Neural progenitor cell (in vitro differentiated cells): ENCODE measurements at regions not wholly inside any gene's neighbourhood (a gene's known extent, or its start where the extent isn't known, plus 50 kb on each side); places are given as distances from the start of the nearest gene placed in this dataset.

ENCODE experiments used
- EZH2phosphoT487 ChIP-seq: fragments of 200-600 bp; sonication (generic); IDR thresholded peaks from 2 replicates; pipeline ENCODE4 v1.6.1; 2017; ENCODE audit warnings: antibody characterized with exemption
- TF ChIP-seq, protein P1 (sequence below): fragments of 200-600 bp; sonication (generic); IDR thresholded peaks from 2 replicates; pipeline ENCODE4 v1.5.1; 2017; ENCODE audit warnings: antibody characterized with exemption, mild to moderate bottlenecking

DNA sequence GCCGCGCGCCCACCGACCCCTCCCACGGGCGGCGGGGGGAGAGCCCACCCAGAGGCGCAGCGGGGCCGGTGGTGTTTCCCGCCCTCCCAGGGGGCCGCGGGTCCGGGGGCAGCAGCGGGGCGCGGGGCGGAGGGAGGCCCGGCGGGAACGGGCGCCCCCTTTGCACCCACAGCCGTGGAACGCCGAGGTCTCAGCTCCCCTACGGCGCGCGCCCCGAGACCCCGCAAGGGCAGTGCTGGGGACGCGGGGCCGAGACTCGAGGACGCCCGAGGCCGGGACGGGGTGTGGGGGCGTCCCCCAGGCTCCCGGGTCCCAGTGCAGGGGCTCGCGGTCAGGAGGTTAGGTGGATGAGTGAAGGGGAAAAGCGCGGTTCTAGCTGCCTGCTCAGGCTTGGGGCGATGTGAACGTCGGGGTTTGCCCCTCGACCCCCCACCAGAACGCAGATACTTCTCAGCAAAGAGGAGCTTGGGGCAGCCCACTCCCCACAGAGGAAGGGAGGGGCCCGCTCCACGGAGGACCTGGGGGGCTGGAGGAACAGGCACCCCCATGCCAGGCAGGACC is 65.5 kb upstream of the BHLHE23 start:
- no peak for TF ChIP-seq EZH2phosphoT487
- TF ChIP-seq, protein P1, sequence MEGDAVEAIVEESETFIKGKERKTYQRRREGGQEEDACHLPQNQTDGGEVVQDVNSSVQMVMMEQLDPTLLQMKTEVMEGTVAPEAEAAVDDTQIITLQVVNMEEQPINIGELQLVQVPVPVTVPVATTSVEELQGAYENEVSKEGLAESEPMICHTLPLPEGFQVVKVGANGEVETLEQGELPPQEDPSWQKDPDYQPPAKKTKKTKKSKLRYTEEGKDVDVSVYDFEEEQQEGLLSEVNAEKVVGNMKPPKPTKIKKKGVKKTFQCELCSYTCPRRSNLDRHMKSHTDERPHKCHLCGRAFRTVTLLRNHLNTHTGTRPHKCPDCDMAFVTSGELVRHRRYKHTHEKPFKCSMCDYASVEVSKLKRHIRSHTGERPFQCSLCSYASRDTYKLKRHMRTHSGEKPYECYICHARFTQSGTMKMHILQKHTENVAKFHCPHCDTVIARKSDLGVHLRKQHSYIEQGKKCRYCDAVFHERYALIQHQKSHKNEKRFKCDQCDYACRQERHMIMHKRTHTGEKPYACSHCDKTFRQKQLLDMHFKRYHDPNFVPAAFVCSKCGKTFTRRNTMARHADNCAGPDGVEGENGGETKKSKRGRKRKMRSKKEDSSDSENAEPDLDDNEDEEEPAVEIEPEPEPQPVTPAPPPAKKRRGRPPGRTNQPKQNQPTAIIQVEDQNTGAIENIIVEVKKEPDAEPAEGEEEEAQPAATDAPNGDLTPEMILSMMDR: no peak
